HG02759 (cell line): ENCODE measurements at regions not wholly inside any gene's neighbourhood (a gene's known extent, or its start where the extent isn't known, plus 50 kb on each side); places are given as distances from the start of the nearest gene placed in this dataset.

Experiments
- ATAC-seq: cut with Tn5 transposase; IDR thresholded peaks from one replicate; pipeline ENCODE4 v1.9.1; 2021; ENCODE audit warnings: mild to moderate bottlenecking, moderate library complexity; ENCODE audit not compliant: unreplicated experiment

GRCh38 chr17:74070998-74071679 is 132.3 kb upstream of the RPL38 start:
- ATAC-seq, result no peak

GRCh38 chr17:74072340-74072739 is 131.1 kb upstream of the RPL38 start:
- no peak for ATAC-seq

DNA sequence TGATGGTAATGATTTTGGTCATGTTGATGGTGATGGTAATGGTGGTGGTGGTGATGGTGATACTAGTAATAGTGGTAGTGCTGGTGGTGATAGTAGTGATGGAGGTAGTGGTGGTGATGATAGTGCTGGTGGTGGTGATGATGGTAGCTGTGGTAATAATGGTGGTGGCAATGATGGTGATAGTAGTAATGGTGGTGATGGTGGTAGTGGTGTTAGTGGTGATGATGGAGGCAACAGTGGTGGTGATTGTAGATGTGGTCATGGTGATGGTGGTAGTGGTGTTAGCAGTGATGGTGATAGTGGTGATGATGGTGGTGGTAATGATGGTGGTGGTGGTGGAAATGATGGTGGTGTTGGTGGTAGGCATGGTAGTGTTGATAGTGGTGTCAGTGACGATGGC is 127.0 kb upstream of the RPL38 start:
- ATAC-seq, result no peak

DNA sequence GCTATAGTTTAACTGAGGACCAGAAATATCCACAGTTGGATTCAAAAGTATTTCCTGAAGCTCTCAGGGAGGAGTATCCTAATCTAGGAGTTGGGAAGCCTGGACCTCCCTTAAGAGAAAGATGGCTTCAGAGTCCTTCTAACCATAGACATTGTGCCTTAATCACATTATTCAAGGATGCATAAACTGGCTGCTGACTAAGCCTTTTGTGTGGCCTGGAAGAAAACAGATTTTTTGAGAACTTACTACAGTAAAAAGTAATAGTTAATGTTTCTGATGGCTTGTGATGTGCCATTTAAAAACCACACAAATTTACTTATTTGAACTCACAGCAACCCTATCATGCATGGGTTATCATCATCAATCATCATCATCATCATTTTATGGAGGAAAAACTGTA is 126.2 kb upstream of the RPL38 start:
- no peak for ATAC-seq

DNA sequence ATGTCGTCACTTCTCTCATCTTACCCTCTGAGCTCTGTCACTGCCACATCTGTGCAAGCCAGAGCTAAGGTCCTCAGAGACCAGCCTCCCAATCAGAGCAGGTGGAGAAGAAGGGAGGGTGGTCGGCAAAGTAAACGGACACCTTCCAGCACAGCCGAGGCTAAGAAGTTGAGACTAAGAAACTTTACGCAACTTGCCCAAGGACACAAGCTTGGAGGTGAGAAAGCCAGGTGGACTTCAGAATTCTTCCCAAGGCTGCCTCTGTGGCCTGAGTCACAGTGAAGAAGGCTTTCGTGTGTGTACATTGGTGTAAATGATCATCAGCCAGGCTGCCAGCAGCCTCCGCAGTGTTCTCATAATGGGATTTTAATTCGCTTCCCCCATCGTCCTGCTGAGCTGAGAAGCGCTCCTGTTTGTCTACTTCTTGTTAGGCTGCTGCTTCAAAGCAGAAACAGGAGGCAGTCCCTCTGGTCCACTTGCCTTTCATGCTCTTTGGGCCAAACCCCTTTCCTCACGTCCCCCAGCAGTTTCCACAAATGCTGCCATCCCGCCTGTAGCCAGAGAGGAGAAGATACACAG is 125.0 kb upstream of the RPL38 start:
- no peak for ATAC-seq

GRCh38 chr17:74079537-74080300 is 123.8 kb upstream of the RPL38 start:
- ATAC-seq, result no peak

- ATAC-seq, result no peak
These were observed 122.6 kb upstream of the RPL38 start for GRCh38 chr17:74080656-74081582.

GRCh38 chr17:74082886-74083285 is 120.6 kb upstream of the RPL38 start:
- no peak for ATAC-seq

DNA sequence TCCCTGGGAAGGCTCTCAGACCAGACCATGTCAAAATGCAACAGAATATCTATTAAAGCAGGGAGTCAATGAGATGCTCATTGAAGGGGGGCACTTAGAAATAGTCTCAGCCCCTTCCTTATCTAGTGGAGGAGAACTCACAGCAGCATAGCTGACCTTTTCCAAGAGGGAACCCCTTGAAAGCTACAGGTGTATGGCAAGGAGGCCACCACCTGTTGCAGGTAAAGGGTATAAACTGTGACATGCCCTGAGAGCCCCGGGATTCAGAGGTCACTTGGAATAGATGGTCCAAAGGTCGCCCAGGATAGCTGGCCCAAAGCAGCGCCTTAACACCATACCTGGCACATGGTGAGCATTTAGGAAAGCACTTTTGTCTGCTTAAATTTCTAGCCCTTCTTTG is 120.2 kb upstream of the RPL38 start:
- no peak for ATAC-seq

- ATAC-seq, result no peak
These were observed 118.0 kb upstream of the RPL38 start for GRCh38 chr17:74085434-74085833.

DNA sequence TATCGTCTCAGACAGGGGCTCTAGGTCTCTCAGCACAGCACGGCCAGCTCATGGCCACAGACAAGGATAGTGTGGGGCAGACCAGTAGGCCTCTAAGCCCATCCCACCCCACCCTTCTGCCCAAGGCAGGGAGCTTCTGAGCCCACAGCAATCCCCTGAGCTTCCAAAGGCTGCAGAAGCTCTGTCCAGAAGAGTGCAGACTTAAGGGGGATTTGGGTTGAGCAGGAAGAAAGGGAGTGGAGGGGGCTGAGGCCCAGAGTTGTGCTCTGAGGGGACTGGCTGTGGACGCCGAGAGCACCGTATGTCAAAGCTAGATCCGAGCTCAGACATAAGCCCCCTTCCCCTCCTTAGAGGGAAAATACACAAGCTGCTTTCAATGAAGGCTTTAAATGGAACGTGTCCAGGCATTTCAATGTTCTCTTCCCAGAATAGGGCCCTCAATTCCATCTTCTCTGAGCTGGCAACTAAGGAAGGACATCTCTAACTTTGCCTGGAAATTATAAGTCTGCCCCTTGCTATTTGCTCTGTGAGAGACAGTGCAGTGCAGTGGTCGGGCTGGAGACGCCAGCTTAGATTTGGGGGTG is 116.4 kb upstream of the RPL38 start:
- no peak for ATAC-seq

- no peak for ATAC-seq
These were observed 115.1 kb upstream of the RPL38 start for GRCh38 chr17:74088285-74088933.

- ATAC-seq, result no peak
These were observed 114.5 kb upstream of the RPL38 start for GRCh38 chr17:74088934-74089329.

- ATAC-seq, result no peak
These were observed 114.1 kb upstream of the RPL38 start for GRCh38 chr17:74089380-74089779.

DNA sequence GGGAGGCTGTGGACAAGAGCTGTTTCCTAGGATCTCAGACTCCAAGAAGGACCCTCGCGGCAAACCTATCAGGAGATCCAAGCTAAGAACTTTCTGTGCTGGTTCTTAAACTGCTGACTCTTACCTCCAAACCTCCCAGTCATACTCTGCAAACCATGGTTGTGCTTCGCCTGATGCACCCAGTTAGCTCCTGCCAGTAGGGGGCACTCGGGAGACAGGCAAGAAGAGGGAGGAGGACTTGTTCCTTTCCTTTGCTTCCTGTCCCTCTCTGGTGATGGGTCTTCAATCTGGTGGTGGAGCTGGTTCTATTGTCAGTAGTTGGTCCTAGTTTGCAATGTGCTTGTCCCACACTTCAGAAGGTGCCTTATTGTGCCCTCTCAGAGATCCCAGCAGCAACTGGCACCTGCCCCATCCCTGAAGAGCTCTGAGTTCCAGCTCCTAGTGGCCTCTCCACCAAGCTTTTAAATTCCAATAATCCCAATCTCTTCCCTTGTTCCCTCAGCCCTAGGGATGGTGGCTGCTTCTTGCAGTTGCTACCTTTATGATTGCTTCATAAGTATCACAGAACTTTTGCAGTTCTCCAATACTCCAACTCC is 113.5 kb upstream of the RPL38 start:
- no peak for ATAC-seq

DNA sequence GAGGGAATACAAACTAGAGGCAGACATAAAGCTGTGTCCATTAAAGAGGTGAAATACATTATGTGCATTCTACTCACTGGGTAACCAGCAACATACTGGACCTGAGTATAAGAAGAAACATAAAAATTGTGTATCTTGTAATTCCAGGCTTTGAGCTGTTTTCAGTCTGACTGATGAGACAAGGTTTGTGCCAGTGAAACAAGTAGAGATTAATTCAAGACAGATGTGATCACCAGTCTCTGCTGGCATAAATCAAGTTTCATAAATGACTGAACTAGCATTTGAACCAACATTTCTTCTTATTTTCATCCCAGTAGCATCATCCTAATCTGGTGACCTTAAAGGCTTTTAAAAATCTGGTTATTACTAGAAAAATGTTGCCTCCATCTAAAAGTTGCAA is 108.8 kb upstream of the RPL38 start:
- no peak for ATAC-seq

DNA sequence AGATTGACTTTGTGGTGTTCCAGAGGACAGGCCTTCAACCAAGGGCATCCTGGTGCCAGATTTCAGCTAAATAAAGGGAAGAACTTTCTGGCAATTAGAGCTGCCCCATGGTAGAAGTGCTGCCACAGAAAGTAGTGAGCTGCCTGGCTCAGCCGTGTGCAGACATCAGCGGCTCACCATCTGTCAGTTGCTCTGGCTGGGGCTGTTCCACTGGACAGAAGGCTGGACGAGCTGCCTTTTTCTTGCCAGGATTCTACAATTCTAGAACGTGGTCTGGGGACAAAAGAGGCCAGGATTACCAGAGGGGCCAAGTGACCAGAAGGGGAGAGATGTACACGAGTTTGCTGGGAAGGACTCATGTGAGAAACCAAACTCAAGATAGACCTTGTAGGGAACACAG is 107.0 kb upstream of the RPL38 start:
- no peak for ATAC-seq

- ATAC-seq, result no peak
These were observed 105.9 kb upstream of the RPL38 start for GRCh38 chr17:74097450-74098135.
